ENCODE measurements at regions not wholly inside any gene's neighbourhood (a gene's known extent, or its start where the extent isn't known, plus 50 kb on each side); places are given as distances from the start of the nearest gene placed in this dataset.

DNA sequence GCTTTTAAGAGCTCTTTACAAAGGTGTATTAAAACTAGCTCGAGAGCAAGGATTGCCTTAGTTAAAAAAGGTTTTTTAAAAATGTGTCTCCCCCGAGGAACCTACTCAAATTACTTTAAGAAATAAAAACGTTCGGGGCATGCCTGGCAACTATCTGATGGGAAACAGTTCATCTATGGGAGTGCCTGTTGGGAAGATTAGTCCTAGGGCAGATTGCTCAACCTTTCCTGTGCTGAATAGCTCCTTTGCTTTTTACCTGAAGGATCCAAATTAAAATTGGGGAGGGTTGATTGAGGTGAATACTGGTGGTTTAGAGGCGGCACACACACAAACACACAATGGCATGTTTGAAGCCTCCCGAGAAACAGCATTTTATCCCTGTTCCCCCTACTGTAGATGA is 541.4 kb upstream of the ATP2B1 start:
- H3K9me3 Mint-ChIP-seq = no peaks in the 10 kb centered on the region
- H3K27me3 Mint-ChIP-seq = no peaks in the 10 kb centered on the region
- ATAC-seq (replicated peaks) = no peak
- no peaks in the 10 kb centered on the region for H3K36me3 Mint-ChIP-seq (ENCODE audit: insufficient read depth)
- H3K4me3 Mint-ChIP-seq = no peak overlapping the region
- H3K4me1 Mint-ChIP-seq (ENCODE audit: low read depth in 2 of 2) = peaks cover 10 to 11% of the 10 kb centered on the region in 2 donors
- no peak overlapping the region for H3K27ac Mint-ChIP-seq
- DNase-seq = no peak

DNA sequence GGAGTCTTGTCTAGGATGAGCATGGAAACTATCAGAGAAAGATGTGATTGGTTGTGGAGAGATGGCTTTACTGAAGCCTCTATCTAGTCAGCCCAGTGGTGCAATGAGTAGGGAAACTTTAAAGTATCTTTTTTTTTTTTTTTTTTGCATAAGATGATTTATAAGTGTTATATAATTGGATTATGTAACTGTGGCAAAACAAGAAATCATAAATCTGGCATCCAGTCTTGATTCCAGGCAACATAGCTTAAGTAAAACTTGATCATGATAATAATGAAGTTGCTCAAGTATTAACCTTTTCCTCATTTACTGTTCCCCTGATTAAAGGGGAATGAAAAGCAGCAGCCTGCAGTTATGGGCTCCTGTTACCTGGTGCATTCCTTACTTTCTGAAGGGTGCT is 538.0 kb upstream of the ATP2B1 start:
- no peaks in the 10 kb centered on the region for H3K36me3 Mint-ChIP-seq (ENCODE audit: insufficient read depth)
- H3K9me3 Mint-ChIP-seq = no peaks in the 10 kb centered on the region
- no peak overlapping the region for H3K27ac Mint-ChIP-seq
- H3K4me1 Mint-ChIP-seq (ENCODE audit: low read depth in 2 of 2) = peaks cover 0 to 1% of the 10 kb centered on the region in 2 donors
- H3K27me3 Mint-ChIP-seq = no peaks in the 10 kb centered on the region
- no peak overlapping the region for H3K4me3 Mint-ChIP-seq
- ATAC-seq (replicated peaks) (no peak), DNase-seq (no peak)

DNA sequence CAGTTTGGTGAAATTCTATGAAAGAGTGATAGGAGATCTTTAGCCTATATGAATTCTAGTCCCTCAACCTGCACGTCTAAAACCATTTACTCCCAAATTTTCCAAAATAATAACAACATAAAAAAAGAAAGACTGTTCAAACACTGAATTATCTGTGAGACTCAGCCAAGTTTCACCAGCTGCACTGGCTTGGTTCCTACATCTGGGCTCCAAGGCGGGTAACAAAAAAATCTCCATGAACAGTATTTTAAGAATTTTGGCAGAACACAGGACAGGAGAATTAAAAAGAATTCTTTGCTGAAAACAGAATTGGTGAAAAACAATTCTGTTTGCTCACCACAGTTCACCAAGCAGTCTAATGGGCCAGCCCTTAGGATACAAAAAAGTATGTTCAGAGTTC is 536.8 kb upstream of the ATP2B1 start:
- H3K36me3 Mint-ChIP-seq (ENCODE audit: insufficient read depth) = no peaks in the 10 kb centered on the region
- no peaks in the 10 kb centered on the region for H3K9me3 Mint-ChIP-seq
- no peak for DNase-seq
- no peak overlapping the region for H3K4me3 Mint-ChIP-seq
- ATAC-seq (replicated peaks) = no peak
- H3K4me1 Mint-ChIP-seq (ENCODE audit: low read depth in 2 of 2) = no peaks in the 10 kb centered on the region
- H3K27ac Mint-ChIP-seq = no peak overlapping the region
- H3K27me3 Mint-ChIP-seq = peaks cover 0 to 3% of the 10 kb centered on the region in 2 donors

DNA sequence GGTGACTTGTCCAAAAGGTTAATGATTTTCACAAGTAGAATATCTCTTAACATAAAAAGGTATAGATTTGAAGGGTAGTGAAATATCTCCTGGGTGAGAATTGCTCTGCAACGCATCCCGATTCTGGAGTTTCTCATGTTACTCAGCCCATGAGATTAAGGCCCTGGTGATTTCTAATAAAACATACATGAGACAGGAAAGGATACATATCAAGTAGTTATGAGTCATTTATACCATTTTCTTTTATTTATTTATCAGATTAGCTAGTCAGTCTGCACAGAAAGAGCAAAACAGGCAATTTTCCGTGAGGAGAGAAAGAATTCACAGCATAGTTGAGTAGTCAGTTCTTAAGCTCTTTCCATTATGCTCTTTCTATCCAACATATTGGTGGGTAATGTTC is 535.6 kb upstream of the ATP2B1 start:
- ATAC-seq (replicated peaks) = no peak
- DNase-seq = no peak
- Mint-ChIP-seq H3K27me3 (peaks cover 0 to 10% of the 10 kb centered on the region in 2 donors), H3K4me3 (no peak overlapping the region), H3K36me3 (ENCODE audit: insufficient read depth) (no peaks in the 10 kb centered on the region), H3K4me1 (ENCODE audit: low read depth in 2 of 2) (no peaks in the 10 kb centered on the region), H3K9me3 (no peaks in the 10 kb centered on the region), H3K27ac (no peak overlapping the region)

DNA sequence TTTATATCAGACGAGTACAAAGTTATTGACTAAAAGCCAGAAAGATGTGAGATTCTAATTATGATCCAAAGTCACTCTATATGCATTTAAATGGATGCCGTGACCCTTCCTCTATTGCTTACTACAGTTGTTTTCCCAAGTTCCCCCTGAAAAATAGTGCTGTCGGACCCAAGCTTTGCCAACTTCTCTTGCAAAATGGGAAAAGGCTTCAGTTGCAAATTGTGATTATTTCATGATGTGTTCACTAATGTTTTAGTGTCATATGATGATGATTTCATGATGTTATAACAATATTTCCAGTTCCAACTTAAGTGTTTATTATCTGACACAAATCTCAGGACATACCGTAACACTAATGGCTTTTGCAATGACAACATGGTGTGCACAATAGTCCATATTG is 534.6 kb upstream of the ATP2B1 start:
- H3K36me3 Mint-ChIP-seq (ENCODE audit: insufficient read depth) = no peaks in the 10 kb centered on the region
- peaks cover 0 to 10% of the 10 kb centered on the region in 2 donors for H3K27me3 Mint-ChIP-seq
- DNase-seq = no peak

DNA sequence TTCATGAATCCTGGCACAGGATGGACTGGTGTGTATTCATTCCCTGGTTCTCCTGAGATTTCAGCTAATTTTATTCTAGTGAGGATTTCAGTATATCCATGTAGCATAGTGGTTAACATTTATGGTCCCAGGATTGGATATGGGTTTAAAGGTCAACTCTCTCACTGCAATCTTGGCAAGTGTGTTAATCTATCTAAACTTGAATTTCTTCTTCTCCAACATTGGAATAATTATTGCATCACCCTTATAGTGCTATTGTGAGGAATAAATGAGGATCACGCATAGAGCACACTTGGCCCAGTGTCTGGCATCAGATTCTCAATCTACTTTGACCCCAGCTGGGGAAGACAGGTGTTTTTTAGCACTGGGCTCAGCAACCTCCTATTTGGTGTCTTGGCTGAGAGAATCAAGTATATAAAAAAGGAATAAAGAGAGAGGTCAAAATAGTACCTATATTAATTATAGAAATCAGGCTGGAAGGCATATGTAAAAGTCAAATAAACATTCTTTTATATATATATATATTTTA is 531.2 kb upstream of the ATP2B1 start:
- Mint-ChIP-seq H3K9me3 (no peaks in the 10 kb centered on the region), H3K36me3 (ENCODE audit: insufficient read depth) (peaks cover 3% of the 10 kb centered on the region), H3K27ac (no peak overlapping the region), H3K27me3 (peaks cover 8 to 29% of the 10 kb centered on the region in 2 donors), H3K4me3 (no peak overlapping the region), H3K4me1 (ENCODE audit: low read depth in 2 of 2) (no peaks in the 10 kb centered on the region)
- ATAC-seq (replicated peaks) = no peak
- no peak for DNase-seq

More for the DNA sequence above, 534.6 kb upstream of the ATP2B1 start:
- no peak for ATAC-seq (replicated peaks)
- no peaks in the 10 kb centered on the region for H3K9me3 Mint-ChIP-seq
- no peaks in the 10 kb centered on the region for H3K4me1 Mint-ChIP-seq (ENCODE audit: low read depth in 2 of 2)
- H3K4me3 Mint-ChIP-seq = no peak overlapping the region
- H3K27ac Mint-ChIP-seq = no peak overlapping the region

DNA sequence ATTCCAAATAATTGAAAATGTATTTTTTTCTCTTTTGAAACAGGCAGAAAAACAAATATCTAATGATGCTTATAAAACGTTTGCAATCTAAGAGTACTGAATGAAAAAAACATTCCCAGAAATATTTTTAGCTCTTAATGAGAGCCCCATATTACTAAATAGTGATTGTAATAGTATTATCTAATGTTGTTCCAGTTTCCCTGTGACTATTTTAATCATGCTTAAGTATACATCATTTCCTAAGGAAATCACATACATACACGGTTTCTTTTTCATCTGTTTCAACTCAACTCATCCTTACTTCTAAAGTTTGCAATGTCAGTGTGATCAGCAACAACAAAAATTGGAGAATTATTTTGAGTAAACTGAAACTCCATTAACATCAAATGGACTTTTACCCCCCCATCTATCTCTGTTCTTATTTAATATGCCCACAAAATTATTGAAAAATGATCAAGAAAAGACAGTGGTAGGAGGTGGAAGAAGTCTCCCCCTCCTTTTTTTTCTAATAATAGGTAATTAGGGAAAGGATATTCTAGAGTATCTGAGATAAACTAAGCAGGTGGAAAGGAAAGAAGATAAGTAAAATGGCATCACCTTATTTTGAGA is 530.1 kb upstream of the ATP2B1 start:
- no peaks in the 10 kb centered on the region for H3K9me3 Mint-ChIP-seq
- no peak overlapping the region for H3K27ac Mint-ChIP-seq
- DNase-seq (no peak), ATAC-seq (replicated peaks) (no peak)
- H3K4me3 Mint-ChIP-seq = no peak overlapping the region
- H3K4me1 Mint-ChIP-seq (ENCODE audit: low read depth in 2 of 2) = no peaks in the 10 kb centered on the region
- H3K36me3 Mint-ChIP-seq (ENCODE audit: insufficient read depth) = peaks cover 3% of the 10 kb centered on the region
- H3K27me3 Mint-ChIP-seq = peaks cover 16 to 29% of the 10 kb centered on the region in 2 donors

DNA sequence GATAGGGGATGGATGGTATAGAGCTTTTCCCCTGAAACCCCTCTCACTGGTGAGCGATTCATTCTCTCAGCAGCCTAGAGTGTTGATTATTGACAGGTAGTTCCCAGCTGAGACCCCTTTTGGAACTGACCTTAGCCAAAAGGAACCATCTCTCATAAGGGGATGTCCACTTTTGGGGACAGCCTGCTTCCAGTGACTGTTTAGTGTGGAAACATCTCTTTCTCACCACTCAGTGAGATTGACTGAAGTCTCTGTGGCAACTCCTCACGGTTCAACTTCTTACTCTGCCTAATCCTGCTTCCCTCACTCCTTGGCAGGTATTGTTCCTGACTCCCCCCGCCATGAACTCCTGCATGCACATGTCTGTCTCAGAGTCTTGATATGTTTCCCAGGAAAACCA is 529.2 kb upstream of the ATP2B1 start:
- peaks cover 3% of the 10 kb centered on the region for H3K36me3 Mint-ChIP-seq (ENCODE audit: insufficient read depth)
- no peak overlapping the region for H3K27ac Mint-ChIP-seq
- no peak for ATAC-seq (replicated peaks)
- no peaks in the 10 kb centered on the region for H3K4me1 Mint-ChIP-seq (ENCODE audit: low read depth in 2 of 2)
- DNase-seq = no peak
- H3K9me3 Mint-ChIP-seq = no peaks in the 10 kb centered on the region
- no peak overlapping the region for H3K4me3 Mint-ChIP-seq
- peaks cover 23 to 29% of the 10 kb centered on the region in 2 donors for H3K27me3 Mint-ChIP-seq

DNA sequence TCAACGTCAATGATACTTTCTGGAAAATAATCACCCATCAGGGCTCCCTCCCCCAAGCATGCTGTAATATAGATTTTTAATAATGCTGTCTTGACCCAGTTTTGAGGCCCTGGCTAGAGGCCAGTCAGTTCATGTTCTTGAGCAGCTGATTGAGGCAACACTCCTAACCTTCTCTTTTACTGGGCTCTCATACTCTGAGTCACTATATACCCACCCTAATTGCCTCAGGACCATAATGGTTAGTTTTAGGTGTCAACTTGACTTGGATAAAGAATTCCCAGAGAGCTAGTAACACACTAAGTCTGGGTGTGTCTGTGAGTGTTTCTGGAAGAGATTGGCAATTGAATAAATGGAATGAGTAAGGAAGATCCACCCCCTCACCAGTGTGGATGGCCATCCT is 527.0 kb upstream of the ATP2B1 start:
- Mint-ChIP-seq H3K27me3 (peaks cover 28 to 31% of the 10 kb centered on the region in 2 donors), H3K4me3 (no peak overlapping the region), H3K36me3 (ENCODE audit: insufficient read depth) (peaks cover 3% of the 10 kb centered on the region), H3K27ac (no peak overlapping the region), H3K9me3 (no peaks in the 10 kb centered on the region), H3K4me1 (ENCODE audit: low read depth in 2 of 2) (no peaks in the 10 kb centered on the region)
- no peak for DNase-seq
- no peak for ATAC-seq (replicated peaks)

DNA sequence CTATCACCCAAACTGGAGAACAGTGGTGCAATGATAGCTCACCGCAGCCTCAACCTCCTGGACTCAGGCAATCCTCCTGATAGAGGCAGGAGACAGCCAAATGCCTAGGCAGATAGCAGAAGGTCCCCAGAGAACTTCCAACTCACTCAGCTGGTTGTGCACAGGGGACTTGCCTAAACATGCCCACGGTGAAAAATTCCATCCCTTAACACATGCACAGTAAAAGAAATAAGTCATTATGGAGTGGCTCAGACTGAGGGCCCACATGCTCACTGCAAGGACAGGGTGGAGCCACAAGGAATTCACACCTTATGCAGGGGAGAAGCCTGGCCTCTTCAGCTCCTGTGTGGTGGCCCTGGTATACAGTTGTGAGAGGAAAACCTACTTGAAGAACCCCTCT is 525.8 kb upstream of the ATP2B1 start:
- H3K4me1 Mint-ChIP-seq (ENCODE audit: low read depth in 2 of 2) = no peaks in the 10 kb centered on the region
- H3K4me3 Mint-ChIP-seq = no peak overlapping the region
- ATAC-seq (replicated peaks) = no peak
- peaks cover 3% of the 10 kb centered on the region for H3K36me3 Mint-ChIP-seq (ENCODE audit: insufficient read depth)
- H3K27ac Mint-ChIP-seq = no peak overlapping the region
- DNase-seq = no peak
- H3K9me3 Mint-ChIP-seq = no peaks in the 10 kb centered on the region
- peaks cover 19 to 31% of the 10 kb centered on the region in 2 donors for H3K27me3 Mint-ChIP-seq

DNA sequence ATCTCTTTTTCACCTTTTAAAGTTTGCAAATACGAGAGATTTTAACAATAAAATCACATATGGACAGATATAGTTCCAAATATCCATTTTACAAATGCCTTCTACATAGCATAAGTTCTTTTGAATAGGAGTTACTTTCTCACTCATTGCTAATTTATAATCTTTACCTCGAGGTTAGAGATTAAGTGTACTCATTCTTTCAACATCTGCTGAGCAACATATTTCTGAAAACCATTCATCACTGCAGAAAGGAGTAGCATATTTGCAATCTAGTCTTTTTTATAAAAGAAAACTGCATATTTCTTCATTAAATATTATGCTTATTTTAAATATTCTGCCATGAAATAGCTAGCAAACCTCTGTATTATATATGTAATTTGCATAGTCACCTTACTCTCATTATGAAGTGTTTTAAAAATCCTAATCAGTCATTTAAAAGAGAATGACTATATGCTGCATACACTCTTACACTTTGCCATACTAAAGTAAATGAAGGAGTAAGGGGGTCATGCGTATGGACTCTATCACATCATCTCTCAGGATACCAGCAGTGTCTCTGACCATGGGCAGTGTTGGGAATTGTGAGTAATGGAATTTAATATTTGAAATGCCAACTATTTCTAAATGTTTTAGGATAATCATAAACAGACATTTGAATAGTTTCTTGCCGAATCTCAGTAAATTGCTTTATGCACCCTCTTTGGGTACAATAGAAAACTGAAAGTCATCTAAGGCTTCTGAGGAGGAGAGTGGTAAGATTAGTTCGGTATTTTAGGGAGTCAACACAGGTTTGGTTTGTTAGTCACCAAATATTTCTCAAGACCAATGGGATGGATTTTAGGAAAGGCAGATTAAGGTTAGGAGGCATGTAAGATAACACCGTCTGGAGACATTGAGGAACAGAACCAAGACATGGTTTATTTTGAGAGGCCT is 524.8 kb upstream of the ATP2B1 start:
- Mint-ChIP-seq H3K4me1 (ENCODE audit: low read depth in 2 of 2) (no peaks in the 10 kb centered on the region), H3K27ac (no peak overlapping the region), H3K36me3 (ENCODE audit: insufficient read depth) (peaks cover 3% of the 10 kb centered on the region), H3K27me3 (peaks cover 19 to 31% of the 10 kb centered on the region in 2 donors), H3K9me3 (no peaks in the 10 kb centered on the region), H3K4me3 (no peak overlapping the region)
- DNase-seq (no peak), ATAC-seq (replicated peaks) (no peak)

DNA sequence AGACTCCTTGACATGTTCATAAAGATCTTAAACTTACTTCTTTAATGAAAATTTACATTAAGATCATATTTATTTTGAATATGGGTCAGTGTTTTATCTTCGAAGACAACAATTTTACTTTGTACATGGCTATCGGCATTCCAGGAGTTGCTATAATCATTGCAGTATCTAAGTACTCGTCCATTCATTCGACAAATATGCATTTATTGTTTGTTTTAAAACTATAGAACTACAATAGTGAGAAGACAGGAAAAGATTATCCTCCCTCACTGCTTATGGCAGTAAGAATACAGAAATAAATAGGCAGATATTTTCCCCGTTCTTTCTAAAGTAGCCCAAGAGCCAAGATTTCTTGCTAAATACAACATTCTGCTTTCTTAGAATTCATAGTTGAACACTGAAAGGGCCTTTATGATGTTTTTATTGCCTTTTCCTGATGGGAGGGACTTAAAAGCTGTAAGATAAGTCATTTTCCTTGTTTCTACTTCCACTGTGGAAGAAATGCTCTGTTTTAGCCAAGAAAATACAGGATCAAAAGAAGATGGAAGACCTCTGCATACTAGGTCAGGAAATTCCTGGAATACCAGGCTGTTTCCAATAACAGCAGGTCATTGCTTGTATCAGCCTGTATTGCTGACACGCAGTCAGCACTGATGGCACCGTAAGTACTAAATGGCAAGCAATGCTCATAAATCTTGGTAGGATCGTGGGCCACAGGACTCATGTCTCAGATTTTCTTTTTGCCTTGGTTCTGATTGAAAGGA is 521.0 kb upstream of the ATP2B1 start:
- Mint-ChIP-seq H3K27ac (no peak overlapping the region), H3K4me3 (no peak overlapping the region), H3K36me3 (ENCODE audit: insufficient read depth) (no peaks in the 10 kb centered on the region), H3K4me1 (ENCODE audit: low read depth in 2 of 2) (no peaks in the 10 kb centered on the region), H3K27me3 (peaks cover 0 to 23% of the 10 kb centered on the region in 2 donors), H3K9me3 (no peaks in the 10 kb centered on the region)
- DNase-seq (no peak), ATAC-seq (replicated peaks) (no peak)

DNA sequence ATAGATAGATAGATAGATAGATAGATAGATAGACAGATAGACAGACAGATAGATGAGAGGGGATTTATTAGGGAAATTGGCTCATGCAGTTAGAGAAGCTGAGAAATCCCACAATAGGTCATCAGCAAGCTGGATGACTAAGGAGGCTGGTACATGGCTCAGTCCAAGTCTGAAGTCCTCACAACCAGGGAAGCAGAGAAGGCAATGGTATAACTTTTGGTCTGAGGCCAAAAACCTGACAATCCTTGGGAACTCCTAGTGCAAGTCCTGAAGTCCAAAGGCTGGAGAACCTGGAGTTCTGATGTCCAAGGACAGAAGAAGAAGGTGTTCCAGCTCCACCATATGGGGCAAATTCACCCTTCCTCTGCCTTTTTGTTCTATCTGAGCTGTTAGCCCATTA is 517.6 kb upstream of the ATP2B1 start:
- peaks cover 1 to 9% of the 10 kb centered on the region in 2 donors for H3K27me3 Mint-ChIP-seq
- no peaks in the 10 kb centered on the region for H3K36me3 Mint-ChIP-seq (ENCODE audit: insufficient read depth)
- H3K27ac Mint-ChIP-seq = no peak overlapping the region
- H3K4me3 Mint-ChIP-seq = no peak overlapping the region
- no peaks in the 10 kb centered on the region for H3K4me1 Mint-ChIP-seq (ENCODE audit: low read depth in 2 of 2)
- ATAC-seq (replicated peaks) = no peak
- no peaks in the 10 kb centered on the region for H3K9me3 Mint-ChIP-seq
- no peak for DNase-seq
